HG03442 (cell line): ENCODE measurements at regions not wholly inside any gene's neighbourhood (a gene's known extent, or its start where the extent isn't known, plus 50 kb on each side); places are given as distances from the start of the nearest gene placed in this dataset.

Experiments used
- ATAC-seq: cut with Tn5 transposase; IDR thresholded peaks from one replicate; pipeline ENCODE4 v1.9.1; 2021; ENCODE audit warnings: mild to moderate bottlenecking, moderate library complexity; ENCODE audit not compliant: unreplicated experiment

DNA sequence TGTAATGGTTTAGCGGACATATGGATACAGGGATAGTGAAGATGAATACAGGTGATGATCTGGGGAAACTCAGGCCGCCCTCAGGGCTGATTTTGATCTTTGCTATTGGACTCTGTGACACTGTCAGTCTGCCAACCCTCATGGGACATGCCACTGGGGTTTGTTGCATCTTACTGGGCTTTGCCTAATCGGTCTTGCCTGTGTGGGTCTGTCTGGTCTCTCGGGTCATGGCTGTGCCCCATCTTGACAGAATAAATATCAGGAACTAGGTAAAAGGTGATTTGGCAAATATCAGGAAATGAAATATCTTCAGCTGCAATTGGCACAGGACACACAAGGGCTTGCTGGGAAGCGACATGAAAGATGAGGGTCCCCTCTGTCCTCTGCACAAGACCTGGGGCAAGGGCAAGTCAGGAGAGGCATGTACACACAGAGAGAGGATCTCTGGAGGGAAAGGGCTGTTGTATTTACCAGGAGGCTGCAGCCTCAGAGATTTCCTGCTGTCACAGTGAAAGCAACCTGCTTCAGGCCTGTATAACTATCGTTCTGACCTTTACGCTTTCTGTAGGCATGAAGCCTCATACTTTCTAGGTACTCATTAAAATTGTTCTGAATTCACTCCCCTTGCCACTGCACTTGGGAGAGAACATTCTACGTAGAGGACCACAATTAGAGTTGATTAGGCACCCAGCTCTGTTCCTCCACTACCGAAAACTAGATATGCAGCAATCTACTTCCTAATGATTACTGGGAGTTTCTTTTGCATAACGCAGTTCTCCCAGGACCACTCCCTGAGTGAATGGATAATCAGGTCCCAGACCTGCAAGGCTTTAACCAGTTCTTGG is 52.0 kb upstream of the GADD45A start:
- no peak for ATAC-seq

DNA sequence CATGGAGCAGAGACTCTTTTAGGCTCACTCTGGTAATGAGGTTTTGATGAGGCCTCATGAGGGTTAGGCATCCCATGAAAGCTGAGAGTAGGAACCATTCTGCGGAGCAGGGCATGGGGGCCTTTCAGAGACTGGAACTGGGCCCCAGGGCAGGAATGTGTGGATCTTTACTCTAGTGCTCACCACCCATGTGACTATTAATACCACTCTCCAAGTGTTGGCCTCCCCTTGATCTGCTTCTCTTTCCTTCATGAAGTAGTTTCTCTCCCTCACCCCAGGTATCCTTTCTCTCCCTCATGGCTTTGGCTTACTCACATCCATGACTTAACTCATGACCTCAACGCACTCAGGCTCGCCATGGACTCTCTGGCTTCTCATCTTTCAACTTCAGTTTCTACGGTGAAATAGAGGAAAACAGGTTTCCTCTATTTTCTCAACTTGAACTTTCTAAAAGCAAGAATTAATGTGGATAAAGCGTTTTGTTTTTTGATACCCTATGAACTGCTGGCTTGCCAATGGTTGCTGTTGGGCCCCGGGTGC is 50.5 kb upstream of the GADD45A start:
- no peak for ATAC-seq

DNA sequence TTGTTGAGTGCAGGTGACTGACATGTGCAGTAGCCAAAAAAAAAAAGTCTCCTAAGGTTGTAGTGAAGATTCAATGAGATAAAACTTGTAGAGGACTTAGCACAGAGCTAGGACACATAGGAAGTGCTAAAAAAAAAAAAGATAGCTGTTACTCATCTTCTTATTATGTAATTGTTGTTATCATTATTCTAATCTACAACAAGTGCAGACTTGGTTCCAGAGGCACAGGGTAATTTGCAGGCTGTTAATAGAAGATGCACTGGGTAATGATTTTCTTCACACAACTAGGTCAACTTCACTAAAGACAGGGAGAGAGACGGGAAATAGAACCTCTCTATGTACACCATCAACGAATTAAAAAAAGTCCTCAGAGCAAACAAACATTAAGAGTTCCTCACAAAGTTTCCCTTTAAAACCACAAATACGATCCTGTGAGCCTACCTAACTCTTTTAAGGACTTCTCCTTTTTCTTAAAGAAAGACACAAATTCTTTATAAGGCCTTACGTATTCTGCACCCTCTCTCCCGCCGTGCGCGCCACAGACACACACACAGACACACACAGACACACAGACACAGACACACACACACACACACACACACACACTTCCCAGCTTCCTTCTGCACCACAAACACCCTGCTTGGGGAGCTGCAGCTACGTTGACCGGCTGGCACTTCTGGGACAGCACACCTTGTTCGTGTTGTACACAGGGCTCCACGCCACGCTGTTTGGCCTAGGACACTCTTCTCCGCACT is 49.8 kb upstream of the GADD45A start:
- ATAC-seq = no peak
